ENCODE measurements at regions not wholly inside any gene's neighbourhood (a gene's known extent, or its start where the extent isn't known, plus 50 kb on each side); places are given as distances from the start of the nearest gene placed in this dataset.

DNA sequence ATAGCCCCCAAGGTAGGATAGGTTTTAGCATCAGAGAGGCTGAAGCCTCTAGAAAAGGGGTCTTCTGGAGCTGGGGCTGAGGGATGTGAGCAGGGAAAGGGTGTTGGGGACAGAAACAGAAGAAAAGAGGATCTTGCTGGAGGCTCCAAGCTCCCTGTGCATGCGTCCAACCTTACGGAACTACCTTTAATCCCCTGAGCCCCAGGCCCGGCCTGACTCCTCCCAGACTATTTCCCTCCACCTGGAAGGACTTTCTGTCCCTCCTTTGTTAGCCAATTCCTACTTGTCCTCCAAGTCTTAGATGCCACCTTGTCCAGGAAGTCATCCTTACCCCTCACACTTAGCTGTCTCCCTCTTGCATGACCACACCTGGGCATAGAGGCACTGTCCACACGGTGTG lies 50.0 kb upstream of the VPS8 start:
- DNase-seq (ENCODE audit: unreplicated experiment): no peak
- intact Hi-C loops (cut with micrococcal nuclease): no loop called here
- no peak overlapping the region for H3K4me3 Mint-ChIP-seq (ENCODE audit: unreplicated experiment)
- H3K4me1 Mint-ChIP-seq (ENCODE audit: insufficient read depth, unreplicated experiment): peaks cover 39% of the 10 kb centered on the region
- ChIA-PET CTCF (no interaction called here), POLR2A (interaction anchor here (3.8 kb wide), 1 partner anchor 200 kb away, joined by 13 read pairs; the partner anchor contains the start of gene EPHB3)
- H3K27me3 Mint-ChIP-seq (ENCODE audit: insufficient read depth, unreplicated experiment): no peaks in the 10 kb centered on the region
- H3K9me3 Mint-ChIP-seq (ENCODE audit: unreplicated experiment): no peaks in the 10 kb centered on the region
- BruUV-seq (replicated peaks): no TSS peak
- H3K36me3 Mint-ChIP-seq (ENCODE audit: insufficient read depth, unreplicated experiment): no peaks in the 10 kb centered on the region
- H3K27ac Mint-ChIP-seq (ENCODE audit: low read depth, unreplicated experiment): no peak overlapping the region
- TF ChIP-seq, protein P1, sequence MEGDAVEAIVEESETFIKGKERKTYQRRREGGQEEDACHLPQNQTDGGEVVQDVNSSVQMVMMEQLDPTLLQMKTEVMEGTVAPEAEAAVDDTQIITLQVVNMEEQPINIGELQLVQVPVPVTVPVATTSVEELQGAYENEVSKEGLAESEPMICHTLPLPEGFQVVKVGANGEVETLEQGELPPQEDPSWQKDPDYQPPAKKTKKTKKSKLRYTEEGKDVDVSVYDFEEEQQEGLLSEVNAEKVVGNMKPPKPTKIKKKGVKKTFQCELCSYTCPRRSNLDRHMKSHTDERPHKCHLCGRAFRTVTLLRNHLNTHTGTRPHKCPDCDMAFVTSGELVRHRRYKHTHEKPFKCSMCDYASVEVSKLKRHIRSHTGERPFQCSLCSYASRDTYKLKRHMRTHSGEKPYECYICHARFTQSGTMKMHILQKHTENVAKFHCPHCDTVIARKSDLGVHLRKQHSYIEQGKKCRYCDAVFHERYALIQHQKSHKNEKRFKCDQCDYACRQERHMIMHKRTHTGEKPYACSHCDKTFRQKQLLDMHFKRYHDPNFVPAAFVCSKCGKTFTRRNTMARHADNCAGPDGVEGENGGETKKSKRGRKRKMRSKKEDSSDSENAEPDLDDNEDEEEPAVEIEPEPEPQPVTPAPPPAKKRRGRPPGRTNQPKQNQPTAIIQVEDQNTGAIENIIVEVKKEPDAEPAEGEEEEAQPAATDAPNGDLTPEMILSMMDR (IDR thresholded peaks at IDR 0.05; ENCODE audit: unreplicated experiment): no peak
